ENCODE measurements at regions not wholly inside any gene's neighbourhood (a gene's known extent, or its start where the extent isn't known, plus 50 kb on each side); places are given as distances from the start of the nearest gene placed in this dataset.

DNA sequence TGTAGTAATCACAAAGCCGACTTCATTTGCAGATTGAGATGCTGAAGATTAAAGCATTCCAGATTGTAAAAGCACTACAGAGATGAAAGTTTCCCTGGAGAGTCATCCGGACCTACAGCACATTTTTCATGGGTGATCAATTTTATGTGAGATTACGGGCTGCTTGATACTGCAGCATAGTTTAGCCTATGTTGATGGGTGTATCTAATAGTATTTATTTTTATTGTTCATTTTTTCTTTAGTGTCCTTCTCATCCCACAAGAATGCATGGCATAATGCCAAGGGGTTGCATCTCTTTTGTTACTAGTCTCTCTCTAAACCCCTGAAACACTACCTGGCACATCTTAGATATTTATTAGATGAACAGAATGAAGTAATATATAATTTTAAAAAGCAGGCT is 240.4 kb downstream of the MBD2 start:
- TF ChIP-seq, protein P1, sequence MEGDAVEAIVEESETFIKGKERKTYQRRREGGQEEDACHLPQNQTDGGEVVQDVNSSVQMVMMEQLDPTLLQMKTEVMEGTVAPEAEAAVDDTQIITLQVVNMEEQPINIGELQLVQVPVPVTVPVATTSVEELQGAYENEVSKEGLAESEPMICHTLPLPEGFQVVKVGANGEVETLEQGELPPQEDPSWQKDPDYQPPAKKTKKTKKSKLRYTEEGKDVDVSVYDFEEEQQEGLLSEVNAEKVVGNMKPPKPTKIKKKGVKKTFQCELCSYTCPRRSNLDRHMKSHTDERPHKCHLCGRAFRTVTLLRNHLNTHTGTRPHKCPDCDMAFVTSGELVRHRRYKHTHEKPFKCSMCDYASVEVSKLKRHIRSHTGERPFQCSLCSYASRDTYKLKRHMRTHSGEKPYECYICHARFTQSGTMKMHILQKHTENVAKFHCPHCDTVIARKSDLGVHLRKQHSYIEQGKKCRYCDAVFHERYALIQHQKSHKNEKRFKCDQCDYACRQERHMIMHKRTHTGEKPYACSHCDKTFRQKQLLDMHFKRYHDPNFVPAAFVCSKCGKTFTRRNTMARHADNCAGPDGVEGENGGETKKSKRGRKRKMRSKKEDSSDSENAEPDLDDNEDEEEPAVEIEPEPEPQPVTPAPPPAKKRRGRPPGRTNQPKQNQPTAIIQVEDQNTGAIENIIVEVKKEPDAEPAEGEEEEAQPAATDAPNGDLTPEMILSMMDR (IDR thresholded peaks at IDR 0.05; ENCODE audit: insufficient read depth, low read length, poor library complexity, severe bottlenecking) = no peak
- no peak for TF ChIP-seq EZH2phosphoT487 (conservative IDR thresholded peaks at IDR 0.05; ENCODE audit: low read length)

Data from SU-DHL-6 (cell line).